Stimulated activated CD4-positive, alpha-beta T cell treated with anti-CD3 and anti-CD28 coated beads, TNF-alpha, amount 100 ng/mL, for 24 hours (primary cell): ENCODE measurements at regions not wholly inside any gene's neighbourhood (a gene's known extent, or its start where the extent isn't known, plus 50 kb on each side); places are given as distances from the start of the nearest gene placed in this dataset.
"Not testable (repeated sequence)": the region's sequence is repeated elsewhere in the genome, so short reads cannot be mapped to it uniquely, and the experiment has no call there.

ENCODE experiments used
- DNase-seq, 3 experiments: peaks; one replicate each; pipeline ENCODE4 v3.0.0-alpha.2; 2020; ENCODE audit warnings: low read depth in 3 of 3

GRCh38 chr21:35473496-35473895 lies 424.4 kb upstream of the RUNX1 start:
- no peak for DNase-seq

GRCh38 chr21:35470522-35470921 lies 421.4 kb upstream of the RUNX1 start:
- no peak for DNase-seq

- DNase-seq = no peak
These were observed 420.4 kb upstream of the RUNX1 start for GRCh38 chr21:35469498-35469897.

GRCh38 chr21:35468991-35469390 lies 419.9 kb upstream of the RUNX1 start:
- no peak for DNase-seq

GRCh38 chr21:35467566-35467965 lies 418.5 kb upstream of the RUNX1 start:
- DNase-seq = no peak

- DNase-seq = not testable (repeated sequence)
These were observed 417.6 kb upstream of the RUNX1 start for GRCh38 chr21:35466681-35467080.

- DNase-seq = no peak
These were observed 416.6 kb upstream of the RUNX1 start for GRCh38 chr21:35465741-35466140.

- no peak for DNase-seq
These were observed 412.6 kb upstream of the RUNX1 start for GRCh38 chr21:35461700-35462099.

- DNase-seq = no peak
These were observed 411.3 kb upstream of the RUNX1 start for GRCh38 chr21:35460441-35460840.

GRCh38 chr21:35458405-35458804 lies 409.3 kb upstream of the RUNX1 start:
- DNase-seq = no peak

- no peak for DNase-seq
These were observed 408.1 kb upstream of the RUNX1 start for GRCh38 chr21:35457097-35457804.

- DNase-seq = no peak
These were observed 402.2 kb upstream of the RUNX1 start for GRCh38 chr21:35451276-35451675.

- no peak for DNase-seq
These were observed 401.7 kb upstream of the RUNX1 start for GRCh38 chr21:35450830-35451229.

- DNase-seq = no peak
These were observed 400.7 kb upstream of the RUNX1 start for GRCh38 chr21:35449846-35450245.

GRCh38 chr21:35448876-35449599 lies 399.9 kb upstream of the RUNX1 start:
- no peak for DNase-seq

- no peak for DNase-seq
These were observed 395.3 kb upstream of the RUNX1 start for GRCh38 chr21:35444391-35444790.

GRCh38 chr21:35441868-35442582 lies 392.9 kb upstream of the RUNX1 start:
- no peak for DNase-seq

- DNase-seq = peak in 1 of 3 experiments; percentile 11
These were observed 389.7 kb upstream of the RUNX1 start for GRCh38 chr21:35438643-35439404.

- no peak for DNase-seq
These were observed 388.8 kb upstream of the RUNX1 start for GRCh38 chr21:35437941-35438340.

GRCh38 chr21:35436899-35437298 lies 387.8 kb upstream of the RUNX1 start:
- no peak for DNase-seq

GRCh38 chr21:35432601-35433000 lies 383.5 kb upstream of the RUNX1 start:
- not testable (repeated sequence) for DNase-seq

GRCh38 chr21:35430260-35430659 lies 381.2 kb upstream of the RUNX1 start:
- DNase-seq = no peak
